ENCODE measurements at regions not wholly inside any gene's neighbourhood (a gene's known extent, or its start where the extent isn't known, plus 50 kb on each side); places are given as distances from the start of the nearest gene placed in this dataset.
"Not testable (repeated sequence)": the region's sequence is repeated elsewhere in the genome, so short reads cannot be mapped to it uniquely, and the experiment has no call there.

DNA sequence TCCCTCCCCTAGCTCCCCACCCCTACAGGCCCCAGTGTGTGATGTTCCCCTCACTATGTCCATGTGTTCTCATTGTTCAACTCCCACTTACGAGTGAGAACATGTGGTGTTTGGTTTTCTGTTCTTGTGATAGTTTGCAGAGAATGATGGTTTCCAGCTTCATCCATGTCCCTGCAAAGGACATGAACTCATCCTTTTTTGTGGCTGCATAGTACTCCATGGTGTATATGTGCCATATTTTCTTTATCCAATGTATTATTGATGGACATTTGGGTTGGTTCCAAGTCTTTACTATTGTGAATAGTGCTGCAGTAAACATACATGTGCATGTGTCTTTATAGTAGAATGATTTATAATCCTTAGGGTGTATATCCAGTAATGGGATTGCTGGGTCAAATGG, 84.6 kb upstream of the HDDC2 start:
- intact Hi-C loops (cut with micrococcal nuclease; ENCODE audit: unreplicated experiment); POLR2A ChIA-PET; DNase-seq (ENCODE audit: low read depth, low spot score); H3K4me3 ChIP-seq (ENCODE audit: low read depth in 2 of 2, low read length in 2 of 2); in situ Hi-C loops (cut with HindIII; ENCODE audit: low pct_unique_long_range_greater_than_20kb, low sequenced_read_pairs); ATAC-seq; H3K27me3 ChIP-seq (ENCODE audit: control insufficient read depth, insufficient read depth, low read length); H3K4me1 ChIP-seq (ENCODE audit: control insufficient read depth, insufficient read depth, low read length); BruUV-seq (replicated peaks); H3K27ac ChIP-seq (ENCODE audit: low read length); H3K9me3 ChIP-seq (ENCODE audit: control insufficient read depth, insufficient read depth, low read depth, low read length); CTCF ChIA-PET; H3K36me3 ChIP-seq (ENCODE audit: control insufficient read depth, insufficient read depth, low read length): not testable (repeated sequence)

DNA sequence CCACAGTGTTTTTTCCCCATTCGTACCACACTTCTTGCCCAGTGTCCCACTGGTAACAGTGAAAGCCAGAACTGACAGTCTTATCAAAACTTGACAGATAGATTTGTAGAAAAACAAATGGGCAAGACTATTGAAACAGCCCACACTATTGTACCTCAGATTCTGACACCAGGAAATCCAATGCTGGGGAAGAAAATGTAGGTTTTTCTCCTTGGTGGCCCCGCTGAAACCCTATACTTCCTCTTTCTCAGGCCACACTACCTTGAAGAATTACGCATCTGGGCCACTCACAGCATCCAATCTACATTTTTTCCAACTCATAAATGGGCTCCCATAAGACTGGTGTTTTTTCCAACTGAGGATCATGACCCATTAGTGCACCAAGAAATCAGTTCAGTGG, 90.9 kb upstream of the HDDC2 start:
- Histone ChIP-seq H3K27me3 (ENCODE audit: control insufficient read depth, insufficient read depth, low read length) (no peaks in the 10 kb centered on the region), H3K36me3 (ENCODE audit: control insufficient read depth, insufficient read depth, low read length) (no peaks in the 10 kb centered on the region), H3K4me3 (ENCODE audit: low read depth in 2 of 2, low read length in 2 of 2) (no peak overlapping the region), H3K9me3 (ENCODE audit: control insufficient read depth, insufficient read depth, low read depth, low read length) (no peaks in the 10 kb centered on the region), H3K27ac (ENCODE audit: low read length) (no peak overlapping the region), H3K4me1 (ENCODE audit: control insufficient read depth, insufficient read depth, low read length) (no peaks in the 10 kb centered on the region)
- intact Hi-C loops (cut with micrococcal nuclease; ENCODE audit: unreplicated experiment) (no loop called here), in situ Hi-C loops (cut with HindIII; ENCODE audit: low pct_unique_long_range_greater_than_20kb, low sequenced_read_pairs) (no loop called here)
- DNase-seq (ENCODE audit: low read depth, low spot score) (no peak), ATAC-seq (no peak)
- ChIA-PET CTCF (interaction anchor here (0.8 kb wide), 1 partner anchor 55 kb away, joined by 4 read pairs; no protein-coding TSS in a partner anchor), POLR2A (no interaction called here)
- TF ChIP-seq CTCF (IDR thresholded peaks at IDR 0.05) (no peak), SIN3A (IDR thresholded peaks at IDR 0.05; ENCODE audit: borderline replicate concordance, insufficient read depth, low read depth, low read length) (no peak)
- no TSS peak for BruUV-seq (replicated peaks)

DNA sequence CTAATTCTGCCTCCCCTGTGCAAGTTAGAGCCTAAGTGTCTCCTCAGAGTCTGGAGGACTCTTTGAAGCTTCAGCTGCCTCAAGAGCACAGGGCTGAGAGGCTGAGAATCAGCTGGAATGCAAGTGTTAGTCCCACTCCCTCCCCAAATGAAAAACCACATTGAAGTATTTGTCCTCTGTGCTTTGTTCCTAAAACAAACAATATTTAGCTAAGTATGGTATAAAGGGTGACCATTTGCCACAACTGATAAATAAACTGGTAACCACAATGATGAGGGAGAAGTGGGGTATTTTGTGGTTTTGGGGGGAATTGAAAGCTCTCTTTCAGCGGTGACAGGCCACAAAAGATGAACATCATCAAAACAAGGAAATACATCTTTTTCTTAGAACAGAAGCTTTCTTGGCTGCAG, 91.7 kb upstream of the HDDC2 start:
- no peak for ATAC-seq
- H3K36me3 ChIP-seq (ENCODE audit: control insufficient read depth, insufficient read depth, low read length) = no peaks in the 10 kb centered on the region
- no TSS peak for BruUV-seq (replicated peaks)
- CTCF ChIA-PET = interaction anchor here (0.8 kb wide), 1 partner anchor 56 kb away, joined by 4 read pairs; no protein-coding TSS in a partner anchor
- H3K27me3 ChIP-seq (ENCODE audit: control insufficient read depth, insufficient read depth, low read length) = no peaks in the 10 kb centered on the region
- no peaks in the 10 kb centered on the region for H3K4me1 ChIP-seq (ENCODE audit: control insufficient read depth, insufficient read depth, low read length)
- DNase-seq (ENCODE audit: low read depth, low spot score) = no peak
- TF ChIP-seq REST (IDR thresholded peaks at IDR 0.05; ENCODE audit: insufficient read depth in 1 of 2, low read depth in 2 of 2, low read length in 1 of 2) (no peak), POLR2AphosphoS5 (IDR thresholded peaks at IDR 0.05; ENCODE audit: low read depth, low read length) (no peak)
- H3K4me3 ChIP-seq (ENCODE audit: low read depth in 2 of 2, low read length in 2 of 2) = no peak overlapping the region
- H3K9me3 ChIP-seq (ENCODE audit: control insufficient read depth, insufficient read depth, low read depth, low read length) = no peaks in the 10 kb centered on the region
- POLR2A ChIA-PET = no interaction called here
- intact Hi-C loops (cut with micrococcal nuclease; ENCODE audit: unreplicated experiment) = no loop called here
- H3K27ac ChIP-seq (ENCODE audit: low read length) = no peak overlapping the region
- in situ Hi-C loops (cut with HindIII; ENCODE audit: low pct_unique_long_range_greater_than_20kb, low sequenced_read_pairs) = no loop called here
